Cerebellar cortex (tissue), 1 donor: ENCODE measurements at regions not wholly inside any gene's neighbourhood (a gene's known extent, or its start where the extent isn't known, plus 50 kb on each side); places are given as distances from the start of the nearest gene placed in this dataset.
A peak's percentile ranks its signal among the peaks of the same experiment; 100 is the strongest.

Experiments
- DNase-seq: peaks from one replicate; pipeline ENCODE4 v3.0.0-alpha.2; 2015; ENCODE audit warnings: low spot score

- DNase-seq = no peak
These were observed 102.8 kb upstream of the GALNT2 start for GRCh38 chr1:229964281-229964680.

GRCh38 chr1:229970714-229971113 lies 96.3 kb upstream of the GALNT2 start:
- DNase-seq = no peak

GRCh38 chr1:229971141-229971540 lies 95.9 kb upstream of the GALNT2 start:
- DNase-seq = no peak

- no peak for DNase-seq
These were observed 94.3 kb upstream of the GALNT2 start for GRCh38 chr1:229972600-229973296.

GRCh38 chr1:229973297-229973612 lies 93.8 kb upstream of the GALNT2 start:
- DNase-seq = no peak

GRCh38 chr1:229975047-229975446 lies 92.0 kb upstream of the GALNT2 start:
- DNase-seq = no peak

GRCh38 chr1:229980009-229980408 lies 87.0 kb upstream of the GALNT2 start:
- no peak for DNase-seq

- DNase-seq = no peak
These were observed 85.3 kb upstream of the GALNT2 start for GRCh38 chr1:229981736-229982135.

GRCh38 chr1:229984310-229984991 lies 82.6 kb upstream of the GALNT2 start:
- DNase-seq = no peak

- no peak for DNase-seq
These were observed 81.9 kb upstream of the GALNT2 start for GRCh38 chr1:229984992-229985612.

GRCh38 chr1:229985613-229986010 lies 81.4 kb upstream of the GALNT2 start:
- no peak for DNase-seq

- no peak for DNase-seq
These were observed 80.2 kb upstream of the GALNT2 start for GRCh38 chr1:229986737-229987337.

GRCh38 chr1:229987953-229988352 lies 79.1 kb upstream of the GALNT2 start:
- no peak for DNase-seq

GRCh38 chr1:229988534-229988933 lies 78.5 kb upstream of the GALNT2 start:
- DNase-seq = no peak

GRCh38 chr1:229989591-229990248 lies 77.3 kb upstream of the GALNT2 start:
- DNase-seq = no peak

- DNase-seq = no peak
These were observed 76.7 kb upstream of the GALNT2 start for GRCh38 chr1:229990326-229990725.

GRCh38 chr1:229991104-229991513 lies 75.9 kb upstream of the GALNT2 start:
- DNase-seq = peak; percentile 35

GRCh38 chr1:229991724-229992333 lies 75.2 kb upstream of the GALNT2 start:
- DNase-seq = no peak

GRCh38 chr1:229993060-229993459 lies 74.0 kb upstream of the GALNT2 start:
- no peak for DNase-seq

GRCh38 chr1:229993894-229994293 lies 73.1 kb upstream of the GALNT2 start:
- no peak for DNase-seq

GRCh38 chr1:229999004-229999670 lies 67.9 kb upstream of the GALNT2 start:
- no peak for DNase-seq
